ENCODE measurements at regions not wholly inside any gene's neighbourhood (a gene's known extent, or its start where the extent isn't known, plus 50 kb on each side); places are given as distances from the start of the nearest gene placed in this dataset.
A peak's percentile ranks its signal among the peaks of the same experiment; 100 is the strongest.
"Not testable (repeated sequence)": the region's sequence is repeated elsewhere in the genome, so short reads cannot be mapped to it uniquely, and the experiment has no call there.

DNA sequence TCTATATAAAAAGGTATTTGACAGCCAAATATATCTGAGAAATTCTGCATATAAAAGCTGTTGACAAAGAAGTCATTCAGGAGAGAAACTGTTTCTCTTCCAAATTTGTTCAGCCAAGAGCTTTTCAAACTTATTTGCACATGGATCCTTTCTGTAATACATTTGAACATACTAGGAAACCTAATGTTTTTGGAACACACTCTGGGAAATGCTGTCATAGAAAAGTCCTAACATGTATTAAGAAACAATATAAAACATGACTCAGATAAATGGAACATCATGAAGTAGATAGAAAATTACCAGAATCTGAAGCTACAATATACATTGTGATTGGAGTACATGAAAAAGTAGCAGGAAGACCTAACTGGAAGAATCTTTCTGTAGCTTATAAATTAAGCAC is 781.5 kb upstream of the EPHA5 start:
- DNase-seq (no peak), ATAC-seq (no peak)
- intact Hi-C loops (cut with DNase I) = no loop called here

DNA sequence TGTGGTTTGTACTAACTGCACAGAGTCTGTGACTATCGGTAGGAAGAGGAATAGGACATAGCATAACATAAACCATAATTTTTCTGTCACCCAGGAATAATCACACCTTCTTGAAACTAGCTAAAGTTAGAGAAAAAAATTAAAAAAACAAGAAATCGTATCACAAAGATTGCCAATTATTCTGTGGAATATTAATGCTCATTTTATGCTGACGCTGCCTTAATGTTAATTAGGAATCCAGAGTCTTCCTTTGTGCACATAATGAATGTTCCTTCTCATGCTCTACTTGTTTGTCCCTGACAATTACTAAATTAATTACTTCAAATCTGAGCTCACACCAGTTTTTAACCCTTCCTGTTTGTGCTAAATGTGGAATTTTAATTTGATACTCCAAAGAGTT is 772.7 kb upstream of the EPHA5 start:
- DNase-seq (no peak), ATAC-seq (no peak)
- intact Hi-C loops (cut with DNase I) = no loop called here

DNA sequence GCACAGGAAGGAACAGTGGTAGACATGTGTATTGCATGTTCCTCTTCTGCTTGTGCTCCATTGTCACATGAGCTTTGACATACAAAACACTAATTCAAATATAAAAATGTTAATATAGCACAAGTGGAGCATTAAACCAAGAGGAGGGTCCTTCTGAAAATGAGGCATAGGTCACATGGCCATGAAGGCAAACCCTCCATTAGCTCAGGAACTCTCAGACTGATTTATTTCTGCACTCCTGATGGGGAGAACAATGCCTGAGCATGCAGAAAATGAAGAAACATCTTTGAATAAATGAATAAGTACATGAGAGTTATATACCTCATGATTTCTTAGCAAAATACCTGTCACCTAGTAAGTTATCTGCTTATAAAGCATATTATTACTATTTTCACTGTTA is 769.2 kb upstream of the EPHA5 start:
- intact Hi-C loops (cut with DNase I) = no loop called here
- ATAC-seq = no peak
- DNase-seq = no peak

DNA sequence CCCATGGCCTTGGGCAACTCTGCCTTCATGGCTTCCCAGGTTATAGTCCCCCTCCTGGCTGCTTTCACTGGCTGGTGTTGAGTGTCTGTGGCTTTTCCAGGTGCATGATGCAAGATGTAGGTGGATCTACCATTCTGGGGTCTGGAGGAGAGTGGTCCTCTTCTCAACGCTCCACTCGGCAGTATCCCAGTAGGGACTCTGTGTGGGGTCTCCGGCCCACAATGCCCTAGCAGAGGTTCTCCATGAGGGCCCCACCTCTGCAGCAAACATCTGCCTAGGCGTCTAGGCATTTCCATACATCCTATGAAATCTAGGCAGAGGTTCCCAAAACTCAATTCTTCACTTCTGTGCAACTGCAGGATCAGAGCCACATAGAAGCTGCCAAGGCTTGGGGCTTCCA is 763.4 kb upstream of the EPHA5 start:
- intact Hi-C loops (cut with DNase I) = no loop called here
- ATAC-seq = no peak
- DNase-seq = no peak

DNA sequence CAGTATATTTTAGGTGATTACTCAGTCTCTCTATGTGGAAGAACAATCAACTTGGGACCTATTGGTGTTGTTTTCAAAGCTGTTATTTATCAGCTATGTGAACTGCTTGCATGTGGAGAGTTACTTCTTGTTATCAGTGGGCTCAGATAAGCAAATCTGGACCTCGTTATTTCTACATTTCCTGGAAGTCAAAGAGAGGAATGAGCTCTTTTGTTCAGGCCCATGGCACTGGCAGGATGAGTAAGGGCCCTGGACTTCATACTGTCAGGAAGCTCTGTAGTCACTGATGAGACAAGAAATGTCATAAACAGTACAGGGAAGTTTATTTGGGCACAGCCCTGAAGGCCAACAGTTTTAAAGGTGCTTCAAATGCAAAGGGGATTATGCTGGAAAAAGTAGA is 760.6 kb upstream of the EPHA5 start:
- no peak for ATAC-seq
- intact Hi-C loops (cut with DNase I) = no loop called here
- no peak for DNase-seq

DNA sequence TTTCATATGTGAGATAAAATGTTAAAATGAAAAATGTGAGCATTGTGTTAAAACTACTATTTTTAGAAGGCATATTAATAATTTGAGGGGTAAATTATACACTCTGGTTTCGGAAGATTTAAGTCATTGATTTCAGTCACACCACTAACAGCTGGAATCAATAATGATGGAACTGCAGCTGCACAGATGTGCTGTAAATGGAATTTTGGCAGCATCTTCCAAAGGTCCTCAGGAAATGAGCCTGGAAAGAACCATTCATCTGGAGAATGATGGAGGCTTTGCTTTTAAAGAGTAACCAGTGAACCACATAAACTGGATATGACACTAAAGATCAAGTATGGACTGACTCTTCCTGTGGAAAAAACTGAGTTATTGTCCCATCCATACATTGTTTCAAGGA is 759.0 kb upstream of the EPHA5 start:
- DNase-seq (no peak), ATAC-seq (no peak)
- intact Hi-C loops (cut with DNase I) = no loop called here

DNA sequence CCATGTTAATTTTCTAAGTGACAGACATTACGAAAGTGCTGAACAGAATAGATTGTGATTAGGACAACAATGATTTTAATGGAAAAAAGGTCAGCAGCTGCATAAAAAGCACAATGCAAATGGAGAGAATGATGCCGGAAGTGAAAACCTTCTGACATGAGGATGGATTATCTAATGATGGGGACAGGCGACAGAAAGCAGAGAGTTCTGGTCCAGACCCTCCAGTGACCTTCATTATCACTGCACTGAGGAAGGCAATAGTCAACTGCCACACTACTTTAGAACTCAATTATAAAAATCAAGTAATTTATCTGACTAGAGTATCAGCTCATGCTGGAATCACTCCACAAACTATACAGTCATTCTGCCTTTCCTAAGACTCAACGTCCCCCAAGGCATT is 746.1 kb upstream of the EPHA5 start:
- no peak for DNase-seq
- no peak for ATAC-seq
- intact Hi-C loops (cut with DNase I) = no loop called here

DNA sequence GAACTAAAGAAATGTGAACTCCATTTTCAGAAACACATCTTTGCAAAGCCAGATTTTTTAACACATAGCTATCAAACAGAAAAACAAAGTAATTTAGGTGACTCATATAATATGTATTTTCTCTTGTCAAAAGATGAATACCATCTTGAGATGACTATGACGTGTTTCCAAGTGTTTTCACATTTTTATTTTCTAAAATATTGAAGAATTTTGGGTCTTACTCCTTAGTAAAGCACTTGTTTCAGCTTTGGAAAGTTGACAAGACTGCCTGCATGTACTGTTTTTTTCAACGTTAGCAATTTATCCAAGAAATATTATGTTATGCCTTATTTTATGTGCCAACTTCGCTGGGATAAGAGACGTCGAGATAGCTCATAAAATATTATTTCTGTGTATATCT is 733.9 kb upstream of the EPHA5 start:
- intact Hi-C loops (cut with DNase I) = no loop called here
- DNase-seq (no peak), ATAC-seq (peak in 1 of 2 donors; percentile 38)

DNA sequence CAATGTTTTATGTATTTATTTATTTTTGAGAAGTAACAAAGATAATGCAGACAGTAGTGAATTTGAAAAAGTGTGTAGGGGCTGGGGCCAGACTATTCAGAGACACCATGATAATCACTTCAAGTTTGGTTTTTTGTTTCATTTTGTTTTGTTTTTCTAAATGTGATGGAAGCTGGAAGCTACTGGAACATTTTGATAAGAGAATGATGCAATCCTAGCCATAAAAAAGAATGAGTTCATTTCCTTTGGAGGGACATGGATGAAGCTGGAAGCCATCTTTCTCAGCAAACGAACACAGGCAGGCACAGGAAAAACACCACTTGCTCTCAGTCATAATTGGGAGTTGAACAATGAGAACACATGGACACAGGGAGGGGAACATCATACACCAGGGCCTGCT is 706.6 kb upstream of the EPHA5 start:
- intact Hi-C loops (cut with DNase I) = no loop called here
- ATAC-seq (no peak), DNase-seq (no peak)

DNA sequence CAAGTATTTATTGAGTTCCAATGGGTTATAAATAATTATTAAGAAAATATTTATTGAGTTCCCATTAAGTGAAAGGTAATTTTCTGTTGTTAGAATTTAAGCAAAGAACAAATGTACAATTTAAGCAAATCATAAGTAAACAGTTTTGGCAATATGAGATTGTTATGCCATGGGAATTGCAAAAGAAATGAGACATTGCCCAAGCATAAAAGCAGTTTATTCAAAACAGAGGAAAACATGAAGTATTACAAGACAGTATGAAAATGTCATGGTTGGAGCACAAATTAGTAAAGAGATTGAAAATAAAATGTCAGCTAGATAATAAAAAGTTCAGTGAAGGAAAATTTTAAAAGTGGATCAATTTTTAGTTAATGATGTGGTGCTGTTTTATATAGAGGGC is 706.1 kb upstream of the EPHA5 start:
- DNase-seq (no peak), ATAC-seq (no peak)
- intact Hi-C loops (cut with DNase I) = no loop called here

DNA sequence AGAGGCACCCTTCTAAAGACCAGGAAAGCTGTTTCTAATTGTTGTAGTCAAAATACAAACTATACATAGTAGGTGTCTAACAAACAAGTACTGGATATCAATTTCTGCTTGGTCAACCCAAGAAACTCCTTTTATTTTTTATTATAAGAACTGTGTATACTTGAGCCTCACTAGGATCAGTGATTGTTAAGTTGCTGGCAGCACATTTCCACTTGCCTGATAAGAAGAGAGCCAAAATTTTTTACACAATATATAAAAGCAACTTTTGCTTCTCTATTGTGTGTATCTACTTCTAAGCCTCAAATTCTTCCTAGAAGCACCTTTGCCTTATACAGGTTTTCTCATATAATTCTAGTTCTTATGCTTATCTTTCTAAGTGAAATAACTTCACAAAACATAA is 703.0 kb upstream of the EPHA5 start:
- intact Hi-C loops (cut with DNase I) = no loop called here
- DNase-seq = no peak
- no peak for ATAC-seq

DNA sequence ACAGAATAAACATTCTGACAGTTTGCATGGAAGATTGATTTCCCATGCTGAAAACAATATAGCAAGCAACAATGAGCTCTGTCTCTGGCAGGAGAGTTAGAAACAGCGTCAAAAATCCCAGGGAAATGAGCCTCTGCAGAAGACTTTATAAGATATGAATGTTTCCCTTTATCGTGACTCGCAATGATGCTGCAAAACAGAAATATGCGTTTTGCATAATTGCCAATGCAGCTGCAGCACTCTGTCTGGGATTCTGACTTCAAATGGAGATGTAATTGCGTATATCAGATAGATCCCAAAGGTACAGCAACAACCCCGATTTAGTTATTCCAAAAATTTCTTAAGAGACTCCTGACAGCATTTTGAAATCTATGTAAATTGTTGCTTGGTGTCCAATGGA is 702.4 kb upstream of the EPHA5 start:
- peak in 1 of 2 donors; percentile 19 for ATAC-seq
- no peak for DNase-seq
- intact Hi-C loops (cut with DNase I) = no loop called here

DNA sequence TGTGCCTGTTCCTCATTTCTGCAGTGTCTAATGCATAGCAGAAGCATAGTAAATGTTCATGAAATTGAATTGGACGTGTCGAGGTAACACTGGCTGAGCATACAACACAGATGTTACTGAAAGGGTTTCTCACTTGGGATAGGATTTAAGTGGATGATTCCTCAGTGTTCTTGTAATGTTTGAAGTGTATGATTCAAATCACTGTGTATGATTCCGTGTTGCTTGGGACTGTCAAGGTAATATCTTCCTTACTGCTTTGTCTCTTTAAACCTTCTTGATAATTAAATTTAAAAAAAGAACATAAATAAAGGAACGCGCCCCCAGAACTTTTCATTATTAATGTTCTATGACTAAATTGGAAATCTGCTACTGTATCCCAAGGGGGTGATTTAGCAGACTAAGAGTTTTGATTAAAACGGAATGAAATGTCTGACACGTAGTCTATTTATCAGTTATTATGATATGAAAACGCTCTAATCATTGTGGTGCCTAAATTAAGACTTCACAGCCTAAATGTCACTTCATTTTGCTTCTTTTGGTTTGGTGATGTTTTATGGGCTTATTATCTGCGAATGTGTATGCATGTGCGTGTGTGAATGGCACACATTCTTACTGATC is 696.9 kb upstream of the EPHA5 start:
- ATAC-seq (no peak), DNase-seq (no peak)
- intact Hi-C loops (cut with DNase I) = no loop called here

DNA sequence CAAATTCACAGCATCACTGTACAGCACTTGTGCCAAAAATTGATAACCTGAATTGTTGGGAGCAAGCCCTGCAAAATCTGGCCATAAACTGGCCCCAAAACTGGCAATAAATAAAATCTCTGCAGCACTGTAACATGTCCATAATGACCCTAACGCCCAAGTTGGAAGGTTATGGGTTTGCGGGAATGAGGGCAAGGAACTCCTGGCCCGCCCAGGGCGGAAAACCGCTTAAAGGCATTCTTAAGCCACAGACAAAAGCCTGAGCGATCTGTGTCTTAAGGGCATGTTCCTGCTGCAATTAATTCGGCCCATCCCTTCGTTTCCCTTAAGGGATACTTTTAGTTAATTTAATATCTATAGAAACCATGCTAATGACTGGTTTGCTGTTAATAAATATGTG is 690.1 kb upstream of the EPHA5 start:
- ATAC-seq; DNase-seq; intact Hi-C loops (cut with DNase I): not testable (repeated sequence)

DNA sequence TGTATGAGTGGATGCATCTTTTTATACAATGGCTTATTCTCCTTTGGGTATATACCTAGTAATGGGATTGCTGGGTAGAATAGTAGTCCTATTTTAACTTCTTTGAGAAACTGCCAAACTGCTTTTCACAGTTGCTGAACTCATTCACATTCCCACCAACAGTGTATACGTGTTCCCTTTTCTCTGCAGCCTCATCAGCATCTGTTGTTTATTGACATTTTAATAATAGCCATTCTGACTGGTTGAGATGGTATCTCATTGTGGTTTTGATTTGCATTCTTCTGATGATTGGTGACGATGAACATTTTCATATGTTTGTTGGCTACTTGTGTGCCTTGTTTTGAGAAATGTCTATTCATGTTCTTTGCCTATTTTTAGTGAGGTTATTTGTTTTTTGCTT is 687.0 kb upstream of the EPHA5 start:
- DNase-seq (no peak), ATAC-seq (no peak)
- intact Hi-C loops (cut with DNase I) = no loop called here

DNA sequence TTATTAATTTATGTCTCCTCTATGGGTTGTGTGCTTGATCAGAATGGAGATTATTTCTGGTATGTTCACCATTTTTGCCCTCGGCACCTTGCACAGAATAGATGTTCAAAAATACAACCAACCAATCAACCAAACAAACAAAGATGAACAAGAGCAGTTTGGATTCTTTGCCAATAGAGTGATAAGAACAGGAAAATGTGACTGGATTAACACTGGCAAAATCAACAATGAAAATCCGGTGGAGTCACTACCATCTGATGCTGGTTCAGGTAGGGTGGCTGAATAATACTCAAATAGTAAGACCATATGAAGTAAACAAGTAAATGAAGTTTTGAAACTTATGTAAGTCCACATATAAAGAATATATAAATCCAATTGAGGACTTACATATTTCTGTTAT is 685.0 kb upstream of the EPHA5 start:
- ATAC-seq = no peak
- no peak for DNase-seq
- intact Hi-C loops (cut with DNase I) = no loop called here

DNA sequence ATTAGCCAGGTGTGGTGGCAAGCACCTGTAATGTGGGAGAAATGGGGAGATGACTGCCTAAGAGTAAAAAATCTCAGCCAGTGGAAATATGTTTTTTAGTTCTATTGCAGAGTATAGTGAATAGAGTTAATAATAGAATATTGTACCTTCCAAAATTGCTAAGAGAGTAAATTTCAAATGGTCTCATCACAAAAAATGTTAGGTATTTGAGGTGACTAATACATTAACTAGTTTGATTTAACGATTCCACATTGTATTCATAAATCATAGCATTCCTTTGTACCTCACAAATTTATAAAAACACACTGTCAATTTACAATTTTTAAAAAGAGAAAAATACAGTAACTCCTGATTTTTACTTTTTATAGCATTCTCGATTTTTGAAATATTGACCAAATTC is 681.5 kb upstream of the EPHA5 start:
- intact Hi-C loops (cut with DNase I) = no loop called here
- ATAC-seq (no peak), DNase-seq (no peak)

DNA sequence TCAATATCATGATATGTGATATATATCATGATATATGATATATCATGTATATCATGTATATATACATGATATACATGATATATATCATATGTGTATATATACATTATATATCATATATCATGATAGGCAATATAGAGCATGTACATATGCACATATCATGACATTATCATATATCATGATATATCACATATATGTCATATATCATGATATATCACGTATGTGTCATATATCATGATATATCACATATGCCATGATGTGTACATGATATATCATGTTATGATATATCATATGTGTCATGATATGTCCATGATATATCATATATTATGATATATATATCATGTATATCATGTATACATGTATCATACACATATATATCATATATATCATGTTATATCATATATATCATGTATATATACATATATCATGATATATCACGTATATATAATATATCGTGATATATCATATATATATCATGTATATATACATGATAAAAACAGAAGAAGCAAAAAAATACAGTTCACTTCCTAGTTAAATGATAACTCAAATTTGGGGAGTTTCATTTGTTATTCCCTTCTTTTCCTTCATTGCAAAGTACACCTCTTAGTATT is 670.1 kb upstream of the EPHA5 start:
- ATAC-seq (no peak), DNase-seq (no peak)
- intact Hi-C loops (cut with DNase I) = no loop called here

DNA sequence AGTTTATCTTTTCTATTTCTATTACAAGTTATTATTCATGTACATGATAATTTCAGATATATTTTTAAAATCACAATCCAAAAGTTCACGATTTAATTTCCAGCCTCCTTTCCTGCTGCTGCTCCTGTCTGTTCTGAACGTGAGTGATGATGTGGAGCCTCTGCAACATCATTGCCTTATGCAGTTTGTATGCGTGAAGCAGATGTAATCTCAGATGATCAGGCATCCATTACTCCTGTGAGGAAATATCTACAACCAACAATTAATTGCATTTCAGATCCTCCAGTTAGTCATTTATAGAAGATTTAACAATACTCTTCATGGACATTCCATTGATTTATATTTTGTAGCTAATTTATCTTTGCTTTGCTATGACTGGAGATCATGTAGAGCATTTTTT is 668.7 kb upstream of the EPHA5 start:
- DNase-seq (no peak), ATAC-seq (no peak)
- intact Hi-C loops (cut with DNase I) = no loop called here

DNA sequence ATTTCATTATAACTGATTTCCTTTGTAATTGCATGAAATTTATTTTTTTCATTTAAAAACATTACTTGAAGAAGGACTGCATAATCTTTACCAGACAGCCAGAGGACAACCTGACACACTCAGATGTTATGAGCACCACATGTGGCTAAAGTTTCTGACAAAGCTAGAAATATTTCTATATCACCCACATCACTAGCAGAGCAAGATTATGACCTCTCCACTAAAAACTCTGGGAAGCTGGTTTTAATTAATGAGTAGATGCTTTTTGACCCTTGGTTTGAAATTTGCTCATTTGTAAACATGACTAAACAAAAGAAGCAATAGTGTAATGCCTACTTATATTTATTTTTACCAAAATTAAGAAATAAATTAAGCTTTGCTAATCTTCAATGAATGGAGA is 661.5 kb upstream of the EPHA5 start:
- intact Hi-C loops (cut with DNase I) = no loop called here
- no peak for ATAC-seq
- DNase-seq = no peak

DNA sequence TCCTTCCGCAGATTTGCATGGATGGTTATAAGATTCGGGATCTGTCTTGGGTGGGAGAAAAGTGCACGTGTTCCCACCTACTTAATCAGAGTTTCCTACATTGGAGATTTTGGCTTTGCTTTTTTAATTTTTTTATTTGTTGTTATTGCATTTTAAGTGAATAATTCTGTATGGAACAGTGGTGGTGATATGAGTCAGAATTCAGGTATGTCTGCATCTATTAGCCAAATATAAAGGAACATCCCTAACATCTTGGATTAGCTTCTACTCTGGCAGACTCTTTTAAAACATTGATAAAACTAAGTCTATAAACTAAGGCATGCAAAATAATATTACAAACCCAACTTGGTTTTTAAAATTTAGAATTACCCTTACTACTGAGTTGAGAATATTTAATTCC is 659.8 kb upstream of the EPHA5 start:
- ATAC-seq (no peak), DNase-seq (no peak)
- intact Hi-C loops (cut with DNase I) = no loop called here

Measured in left cardiac atrium (tissue), 4 donors.